ENCODE measurements at regions not wholly inside any gene's neighbourhood (a gene's known extent, or its start where the extent isn't known, plus 50 kb on each side); places are given as distances from the start of the nearest gene placed in this dataset.

DNA sequence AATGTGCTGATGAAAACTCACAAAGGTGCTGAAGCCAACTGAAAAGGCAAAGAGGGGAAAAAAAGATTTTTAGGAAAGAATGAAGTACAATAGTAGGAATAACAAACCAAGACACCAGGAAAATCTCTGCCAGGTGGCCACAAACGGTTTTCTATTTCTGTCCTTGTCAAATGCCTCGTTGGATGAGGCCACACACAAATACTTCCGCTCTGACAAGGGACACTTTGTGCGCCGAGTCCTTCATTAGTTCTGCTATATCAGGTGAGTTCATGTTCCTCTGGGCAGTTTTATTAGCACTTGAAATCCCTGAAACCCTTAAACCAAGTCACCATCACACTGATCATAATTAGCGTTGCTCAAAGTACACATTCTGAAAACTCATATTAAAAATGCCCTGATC is 373.1 kb downstream of the VPS13C start (continued):
- TF ChIP-seq, protein P1, sequence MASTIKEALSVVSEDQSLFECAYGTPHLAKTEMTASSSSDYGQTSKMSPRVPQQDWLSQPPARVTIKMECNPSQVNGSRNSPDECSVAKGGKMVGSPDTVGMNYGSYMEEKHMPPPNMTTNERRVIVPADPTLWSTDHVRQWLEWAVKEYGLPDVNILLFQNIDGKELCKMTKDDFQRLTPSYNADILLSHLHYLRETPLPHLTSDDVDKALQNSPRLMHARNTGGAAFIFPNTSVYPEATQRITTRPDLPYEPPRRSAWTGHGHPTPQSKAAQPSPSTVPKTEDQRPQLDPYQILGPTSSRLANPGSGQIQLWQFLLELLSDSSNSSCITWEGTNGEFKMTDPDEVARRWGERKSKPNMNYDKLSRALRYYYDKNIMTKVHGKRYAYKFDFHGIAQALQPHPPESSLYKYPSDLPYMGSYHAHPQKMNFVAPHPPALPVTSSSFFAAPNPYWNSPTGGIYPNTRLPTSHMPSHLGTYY (CRISPR knock-in tag; IDR thresholded peaks at IDR 0.05): no peak
- no peak for TF ChIP-seq GTF2I (CRISPR knock-in tag; conservative IDR thresholded peaks at IDR 0.05)
- no peak for TF ChIP-seq SP1 (CRISPR knock-in tag; conservative IDR thresholded peaks at IDR 0.05)
- TF ChIP-seq MXD4 (CRISPR knock-in tag; IDR thresholded peaks at IDR 0.05; ENCODE audit: borderline replicate concordance): no peak
- no peak for TF ChIP-seq FOXJ3 (CRISPR knock-in tag; IDR thresholded peaks at IDR 0.05; ENCODE audit: borderline replicate concordance)
- TF ChIP-seq PRRX2 (CRISPR knock-in tag; IDR thresholded peaks at IDR 0.05): no peak
- no peak for TF ChIP-seq OVOL2 (CRISPR knock-in tag; IDR thresholded peaks at IDR 0.05; ENCODE audit: borderline replicate concordance)

DNA sequence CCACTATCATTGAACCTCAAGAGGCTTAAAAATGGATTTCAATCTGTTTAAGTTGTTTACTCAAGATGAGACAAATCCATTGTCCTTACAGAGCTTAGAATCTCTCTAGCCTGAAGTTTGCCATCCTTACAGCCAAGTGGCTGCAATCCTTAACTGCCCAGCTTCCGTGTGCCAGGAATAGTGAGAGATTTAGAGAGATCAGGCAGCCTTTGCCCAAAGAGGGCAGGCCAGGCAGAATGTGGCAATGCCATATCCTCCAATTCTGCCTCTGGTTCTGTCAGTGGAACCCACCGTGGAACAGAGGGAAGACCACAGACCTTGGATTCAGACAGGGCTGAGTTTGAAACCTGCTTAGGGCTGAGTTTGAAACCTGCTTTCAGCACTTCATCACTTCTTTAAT is 374.3 kb downstream of the VPS13C start:
- ATAC-seq (no peak), DNase-seq (ENCODE audit: low spot score) (no peak)
- ChIA-PET CTCF (interaction anchor here (1.6 kb wide), 1 partner anchor 148 kb away, joined by 5 read pairs; no protein-coding TSS in a partner anchor), POLR2A (no interaction called here)
- peaks cover 23% of the 10 kb centered on the region for H3K4me1 Mint-ChIP-seq
- H3K4me3 Mint-ChIP-seq: no peak overlapping the region
- H3K9me3 Mint-ChIP-seq: peaks cover 13% of the 10 kb centered on the region
- H3K36me3 Mint-ChIP-seq: no peaks in the 10 kb centered on the region
- TF ChIP-seq CREB1 (CRISPR knock-in tag; IDR thresholded peaks at IDR 0.05) (no peak), GTF2I (CRISPR knock-in tag; conservative IDR thresholded peaks at IDR 0.05) (no peak), CBFB (CRISPR knock-in tag; IDR thresholded peaks at IDR 0.05; ENCODE audit: low read depth) (no peak), ZNF121 (CRISPR knock-in tag; IDR thresholded peaks at IDR 0.05) (no peak), NFE2L1 (CRISPR knock-in tag; IDR thresholded peaks at IDR 0.05) (no peak), TCF7 (CRISPR knock-in tag; IDR thresholded peaks at IDR 0.05; ENCODE audit: low read depth) (no peak), SMAD3 (CRISPR knock-in tag; IDR thresholded peaks at IDR 0.05; ENCODE audit: borderline replicate concordance) (no peak), ZNF138 (CRISPR knock-in tag; conservative IDR thresholded peaks at IDR 0.05) (no peak), ZNF219 (CRISPR knock-in tag; IDR thresholded peaks at IDR 0.05; ENCODE audit: borderline replicate concordance) (no peak), IRF2 (CRISPR knock-in tag; IDR thresholded peaks at IDR 0.05; ENCODE audit: borderline replicate concordance, low read depth) (no peak), FOXP1 (CRISPR knock-in tag; IDR thresholded peaks at IDR 0.05; ENCODE audit: borderline replicate concordance) (no peak), HMGA2 (CRISPR knock-in tag; IDR thresholded peaks at IDR 0.05) (no peak), SMAD4 (CRISPR knock-in tag; IDR thresholded peaks at IDR 0.05) (no peak), MXD4 (CRISPR knock-in tag; IDR thresholded peaks at IDR 0.05; ENCODE audit: borderline replicate concordance) (no peak), JAZF1 (CRISPR knock-in tag; IDR thresholded peaks at IDR 0.05) (no peak)
- TF ChIP-seq, protein P2, sequence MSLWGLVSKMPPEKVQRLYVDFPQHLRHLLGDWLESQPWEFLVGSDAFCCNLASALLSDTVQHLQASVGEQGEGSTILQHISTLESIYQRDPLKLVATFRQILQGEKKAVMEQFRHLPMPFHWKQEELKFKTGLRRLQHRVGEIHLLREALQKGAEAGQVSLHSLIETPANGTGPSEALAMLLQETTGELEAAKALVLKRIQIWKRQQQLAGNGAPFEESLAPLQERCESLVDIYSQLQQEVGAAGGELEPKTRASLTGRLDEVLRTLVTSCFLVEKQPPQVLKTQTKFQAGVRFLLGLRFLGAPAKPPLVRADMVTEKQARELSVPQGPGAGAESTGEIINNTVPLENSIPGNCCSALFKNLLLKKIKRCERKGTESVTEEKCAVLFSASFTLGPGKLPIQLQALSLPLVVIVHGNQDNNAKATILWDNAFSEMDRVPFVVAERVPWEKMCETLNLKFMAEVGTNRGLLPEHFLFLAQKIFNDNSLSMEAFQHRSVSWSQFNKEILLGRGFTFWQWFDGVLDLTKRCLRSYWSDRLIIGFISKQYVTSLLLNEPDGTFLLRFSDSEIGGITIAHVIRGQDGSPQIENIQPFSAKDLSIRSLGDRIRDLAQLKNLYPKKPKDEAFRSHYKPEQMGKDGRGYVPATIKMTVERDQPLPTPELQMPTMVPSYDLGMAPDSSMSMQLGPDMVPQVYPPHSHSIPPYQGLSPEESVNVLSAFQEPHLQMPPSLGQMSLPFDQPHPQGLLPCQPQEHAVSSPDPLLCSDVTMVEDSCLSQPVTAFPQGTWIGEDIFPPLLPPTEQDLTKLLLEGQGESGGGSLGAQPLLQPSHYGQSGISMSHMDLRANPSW (CRISPR knock-in tag; conservative IDR thresholded peaks at IDR 0.05; ENCODE audit: low read depth): no peak
- TF ChIP-seq, protein P3, sequence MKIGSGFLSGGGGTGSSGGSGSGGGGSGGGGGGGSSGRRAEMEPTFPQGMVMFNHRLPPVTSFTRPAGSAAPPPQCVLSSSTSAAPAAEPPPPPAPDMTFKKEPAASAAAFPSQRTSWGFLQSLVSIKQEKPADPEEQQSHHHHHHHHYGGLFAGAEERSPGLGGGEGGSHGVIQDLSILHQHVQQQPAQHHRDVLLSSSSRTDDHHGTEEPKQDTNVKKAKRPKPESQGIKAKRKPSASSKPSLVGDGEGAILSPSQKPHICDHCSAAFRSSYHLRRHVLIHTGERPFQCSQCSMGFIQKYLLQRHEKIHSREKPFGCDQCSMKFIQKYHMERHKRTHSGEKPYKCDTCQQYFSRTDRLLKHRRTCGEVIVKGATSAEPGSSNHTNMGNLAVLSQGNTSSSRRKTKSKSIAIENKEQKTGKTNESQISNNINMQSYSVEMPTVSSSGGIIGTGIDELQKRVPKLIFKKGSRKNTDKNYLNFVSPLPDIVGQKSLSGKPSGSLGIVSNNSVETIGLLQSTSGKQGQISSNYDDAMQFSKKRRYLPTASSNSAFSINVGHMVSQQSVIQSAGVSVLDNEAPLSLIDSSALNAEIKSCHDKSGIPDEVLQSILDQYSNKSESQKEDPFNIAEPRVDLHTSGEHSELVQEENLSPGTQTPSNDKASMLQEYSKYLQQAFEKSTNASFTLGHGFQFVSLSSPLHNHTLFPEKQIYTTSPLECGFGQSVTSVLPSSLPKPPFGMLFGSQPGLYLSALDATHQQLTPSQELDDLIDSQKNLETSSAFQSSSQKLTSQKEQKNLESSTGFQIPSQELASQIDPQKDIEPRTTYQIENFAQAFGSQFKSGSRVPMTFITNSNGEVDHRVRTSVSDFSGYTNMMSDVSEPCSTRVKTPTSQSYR (CRISPR knock-in tag; IDR thresholded peaks at IDR 0.05): no peak
- TF ChIP-seq, protein P4, sequence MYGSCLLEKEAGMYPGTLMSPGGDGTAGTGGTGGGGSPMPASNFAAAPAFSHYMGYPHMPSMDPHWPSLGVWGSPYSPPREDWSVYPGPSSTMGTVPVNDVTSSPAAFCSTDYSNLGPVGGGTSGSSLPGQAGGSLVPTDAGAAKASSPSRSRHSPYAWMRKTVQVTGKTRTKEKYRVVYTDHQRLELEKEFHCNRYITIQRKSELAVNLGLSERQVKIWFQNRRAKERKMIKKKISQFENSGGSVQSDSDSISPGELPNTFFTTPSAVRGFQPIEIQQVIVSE (CRISPR knock-in tag; IDR thresholded peaks at IDR 0.05; ENCODE audit: borderline replicate concordance): no peak
- TF ChIP-seq, protein P5, sequence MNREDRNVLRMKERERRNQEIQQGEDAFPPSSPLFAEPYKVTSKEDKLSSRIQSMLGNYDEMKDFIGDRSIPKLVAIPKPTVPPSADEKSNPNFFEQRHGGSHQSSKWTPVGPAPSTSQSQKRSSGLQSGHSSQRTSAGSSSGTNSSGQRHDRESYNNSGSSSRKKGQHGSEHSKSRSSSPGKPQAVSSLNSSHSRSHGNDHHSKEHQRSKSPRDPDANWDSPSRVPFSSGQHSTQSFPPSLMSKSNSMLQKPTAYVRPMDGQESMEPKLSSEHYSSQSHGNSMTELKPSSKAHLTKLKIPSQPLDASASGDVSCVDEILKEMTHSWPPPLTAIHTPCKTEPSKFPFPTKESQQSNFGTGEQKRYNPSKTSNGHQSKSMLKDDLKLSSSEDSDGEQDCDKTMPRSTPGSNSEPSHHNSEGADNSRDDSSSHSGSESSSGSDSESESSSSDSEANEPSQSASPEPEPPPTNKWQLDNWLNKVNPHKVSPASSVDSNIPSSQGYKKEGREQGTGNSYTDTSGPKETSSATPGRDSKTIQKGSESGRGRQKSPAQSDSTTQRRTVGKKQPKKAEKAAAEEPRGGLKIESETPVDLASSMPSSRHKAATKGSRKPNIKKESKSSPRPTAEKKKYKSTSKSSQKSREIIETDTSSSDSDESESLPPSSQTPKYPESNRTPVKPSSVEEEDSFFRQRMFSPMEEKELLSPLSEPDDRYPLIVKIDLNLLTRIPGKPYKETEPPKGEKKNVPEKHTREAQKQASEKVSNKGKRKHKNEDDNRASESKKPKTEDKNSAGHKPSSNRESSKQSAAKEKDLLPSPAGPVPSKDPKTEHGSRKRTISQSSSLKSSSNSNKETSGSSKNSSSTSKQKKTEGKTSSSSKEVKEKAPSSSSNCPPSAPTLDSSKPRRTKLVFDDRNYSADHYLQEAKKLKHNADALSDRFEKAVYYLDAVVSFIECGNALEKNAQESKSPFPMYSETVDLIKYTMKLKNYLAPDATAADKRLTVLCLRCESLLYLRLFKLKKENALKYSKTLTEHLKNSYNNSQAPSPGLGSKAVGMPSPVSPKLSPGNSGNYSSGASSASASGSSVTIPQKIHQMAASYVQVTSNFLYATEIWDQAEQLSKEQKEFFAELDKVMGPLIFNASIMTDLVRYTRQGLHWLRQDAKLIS (CRISPR knock-in tag; IDR thresholded peaks at IDR 0.05; ENCODE audit: borderline replicate concordance): no peak
- TF ChIP-seq, protein P6, sequence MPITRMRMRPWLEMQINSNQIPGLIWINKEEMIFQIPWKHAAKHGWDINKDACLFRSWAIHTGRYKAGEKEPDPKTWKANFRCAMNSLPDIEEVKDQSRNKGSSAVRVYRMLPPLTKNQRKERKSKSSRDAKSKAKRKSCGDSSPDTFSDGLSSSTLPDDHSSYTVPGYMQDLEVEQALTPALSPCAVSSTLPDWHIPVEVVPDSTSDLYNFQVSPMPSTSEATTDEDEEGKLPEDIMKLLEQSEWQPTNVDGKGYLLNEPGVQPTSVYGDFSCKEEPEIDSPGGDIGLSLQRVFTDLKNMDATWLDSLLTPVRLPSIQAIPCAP (CRISPR knock-in tag; IDR thresholded peaks at IDR 0.05): no peak
- H3K27ac Mint-ChIP-seq: no peak overlapping the region
- no peaks in the 10 kb centered on the region for H3K27me3 Mint-ChIP-seq (ENCODE audit: low read depth)

Data from WTC11 (cell line).